ENCODE measurements at regions not wholly inside any gene's neighbourhood (a gene's known extent, or its start where the extent isn't known, plus 50 kb on each side); places are given as distances from the start of the nearest gene placed in this dataset.
"Not testable (repeated sequence)": the region's sequence is repeated elsewhere in the genome, so short reads cannot be mapped to it uniquely, and the experiment has no call there.

DNA sequence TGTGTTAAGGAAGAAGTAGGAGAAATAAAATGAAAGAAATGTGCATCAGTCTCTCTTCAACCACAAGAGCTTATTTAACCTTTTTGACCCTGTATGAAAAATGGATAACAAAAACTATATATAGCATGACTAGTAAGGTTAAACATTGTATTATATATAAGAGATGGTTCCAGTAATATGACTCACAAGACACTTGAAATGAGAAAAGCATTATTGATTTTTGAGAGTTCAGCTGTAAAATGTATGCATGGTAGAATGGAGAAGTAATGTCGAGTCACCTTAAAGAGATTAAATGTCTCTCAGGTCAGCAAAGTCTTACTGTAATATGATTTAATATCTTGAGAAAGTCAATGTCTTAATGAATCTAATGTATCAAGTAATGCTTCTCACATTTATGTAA is 860.9 kb downstream of the TAF11L14 start:
- no peak overlapping the region for H3K4me2 ChIP-seq

DNA sequence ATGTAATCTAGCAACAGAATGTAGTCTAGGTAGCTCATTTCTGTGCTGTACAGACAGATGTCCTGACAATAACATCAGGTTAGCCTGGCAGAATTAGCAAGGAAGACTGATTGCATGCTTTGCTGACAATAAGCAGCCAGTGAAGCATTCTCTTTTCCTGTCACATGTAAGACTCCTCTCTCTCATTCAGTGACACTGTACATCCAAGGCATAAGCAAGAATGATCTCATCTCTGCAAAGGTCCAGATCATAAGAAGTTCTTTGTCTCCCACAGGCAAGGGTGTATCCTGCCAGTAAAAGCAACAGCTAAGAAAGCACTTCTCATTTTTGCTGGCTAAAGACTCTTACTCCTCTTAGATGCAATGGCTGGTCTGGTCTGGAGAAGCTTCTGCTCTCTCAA is 861.8 kb downstream of the TAF11L14 start:
- Histone ChIP-seq H3K4me2 (no peak overlapping the region), H3K4me3 (no peak overlapping the region), H3K36me3 (no peaks in the 10 kb centered on the region), H3K9ac (no peak overlapping the region), H3K27ac (no peak overlapping the region), H4K20me1 (no peaks in the 10 kb centered on the region), H3K27me3 (no peaks in the 10 kb centered on the region), H3K4me1 (no peaks in the 10 kb centered on the region), H3K9me3 (no peaks in the 10 kb centered on the region)
- TF ChIP-seq Cebpa-rat (IDR thresholded peaks at IDR 0.05) = no peak

More for the DNA sequence above, 860.9 kb downstream of the TAF11L14 start:
- H3K27me3 ChIP-seq = no peaks in the 10 kb centered on the region
- no peaks in the 10 kb centered on the region for H4K20me1 ChIP-seq
- no peaks in the 10 kb centered on the region for H3K9me3 ChIP-seq
- H3K4me1 ChIP-seq = no peaks in the 10 kb centered on the region
- no peak overlapping the region for H3K4me3 ChIP-seq
- no peak for TF ChIP-seq Cebpa-rat (IDR thresholded peaks at IDR 0.05)
- H3K9ac ChIP-seq = no peak overlapping the region
- no peak overlapping the region for H3K27ac ChIP-seq
- H3K36me3 ChIP-seq = no peaks in the 10 kb centered on the region

GRCh38 chr5:18497089-18497488 is 862.8 kb downstream of the TAF11L14 start:
- Histone ChIP-seq H3K9me3 (no peaks in the 10 kb centered on the region), H3K4me3 (no peak overlapping the region), H3K9ac (no peak overlapping the region), H3K36me3 (no peaks in the 10 kb centered on the region), H3K4me2 (no peak overlapping the region), H3K27me3 (no peaks in the 10 kb centered on the region), H3K27ac (no peak overlapping the region), H3K4me1 (no peaks in the 10 kb centered on the region), H4K20me1 (no peaks in the 10 kb centered on the region)
- no peak for TF ChIP-seq Cebpa-rat (IDR thresholded peaks at IDR 0.05)

DNA sequence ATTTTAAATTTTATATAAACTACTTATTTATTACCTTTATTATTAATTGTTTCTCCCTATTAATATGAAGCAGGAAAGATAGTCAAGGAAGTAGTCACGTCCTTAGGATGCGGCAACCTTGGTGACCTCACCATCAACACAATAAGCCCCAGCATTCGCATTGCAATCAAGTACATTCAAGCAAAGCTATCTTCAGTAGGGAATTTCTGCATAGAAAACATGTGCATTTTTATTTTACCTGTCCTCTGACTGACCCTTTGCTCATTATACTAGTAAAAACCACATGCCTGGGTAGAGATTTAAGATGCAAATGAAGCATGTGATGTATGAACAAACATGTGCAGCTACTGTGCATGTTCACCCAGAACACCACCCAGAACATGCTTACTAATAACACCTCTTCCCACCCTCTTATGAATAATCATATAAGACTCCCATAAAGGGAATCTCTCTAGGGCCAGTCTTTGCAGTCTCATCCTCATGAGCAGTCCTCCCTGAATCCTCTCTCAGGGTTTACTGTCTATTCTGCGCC is 869.6 kb downstream of the TAF11L14 start:
- Histone ChIP-seq H3K27ac (no peak overlapping the region), H3K4me3 (no peak overlapping the region), H3K9ac (no peak overlapping the region), H3K36me3 (no peaks in the 10 kb centered on the region), H3K27me3 (no peaks in the 10 kb centered on the region), H3K4me1 (no peaks in the 10 kb centered on the region), H3K4me2 (no peak overlapping the region), H4K20me1 (no peaks in the 10 kb centered on the region), H3K9me3 (no peaks in the 10 kb centered on the region)
- no peak for TF ChIP-seq Cebpa-rat (IDR thresholded peaks at IDR 0.05)

DNA sequence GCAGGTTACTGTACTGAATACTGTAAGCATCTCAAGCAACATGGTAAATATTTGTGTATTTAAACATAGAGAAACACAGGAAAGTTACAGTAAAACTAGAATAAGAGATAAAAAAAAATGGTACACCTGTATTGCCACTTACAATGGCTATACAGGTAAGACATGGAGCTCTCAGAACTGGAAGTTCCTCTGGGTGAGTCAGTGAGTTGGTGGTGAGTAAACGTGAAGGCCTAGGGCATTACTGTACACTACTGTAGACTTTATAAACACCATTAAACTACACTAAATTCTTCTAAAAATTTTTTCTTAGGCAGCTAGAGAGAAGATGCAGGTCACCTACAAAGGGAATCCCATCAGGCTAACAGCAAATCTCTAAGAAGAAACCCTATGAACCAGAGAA is 872.9 kb downstream of the TAF11L14 start:
- no peak overlapping the region for H3K27ac ChIP-seq
- no peaks in the 10 kb centered on the region for H3K36me3 ChIP-seq
- H3K27me3 ChIP-seq = no peaks in the 10 kb centered on the region
- no peak overlapping the region for H3K4me3 ChIP-seq
- no peak overlapping the region for H3K9ac ChIP-seq
- no peaks in the 10 kb centered on the region for H3K4me1 ChIP-seq
- no peak overlapping the region for H3K4me2 ChIP-seq
- no peaks in the 10 kb centered on the region for H3K9me3 ChIP-seq
- H4K20me1 ChIP-seq = no peaks in the 10 kb centered on the region
- TF ChIP-seq Cebpa-rat (IDR thresholded peaks at IDR 0.05) = no peak

DNA sequence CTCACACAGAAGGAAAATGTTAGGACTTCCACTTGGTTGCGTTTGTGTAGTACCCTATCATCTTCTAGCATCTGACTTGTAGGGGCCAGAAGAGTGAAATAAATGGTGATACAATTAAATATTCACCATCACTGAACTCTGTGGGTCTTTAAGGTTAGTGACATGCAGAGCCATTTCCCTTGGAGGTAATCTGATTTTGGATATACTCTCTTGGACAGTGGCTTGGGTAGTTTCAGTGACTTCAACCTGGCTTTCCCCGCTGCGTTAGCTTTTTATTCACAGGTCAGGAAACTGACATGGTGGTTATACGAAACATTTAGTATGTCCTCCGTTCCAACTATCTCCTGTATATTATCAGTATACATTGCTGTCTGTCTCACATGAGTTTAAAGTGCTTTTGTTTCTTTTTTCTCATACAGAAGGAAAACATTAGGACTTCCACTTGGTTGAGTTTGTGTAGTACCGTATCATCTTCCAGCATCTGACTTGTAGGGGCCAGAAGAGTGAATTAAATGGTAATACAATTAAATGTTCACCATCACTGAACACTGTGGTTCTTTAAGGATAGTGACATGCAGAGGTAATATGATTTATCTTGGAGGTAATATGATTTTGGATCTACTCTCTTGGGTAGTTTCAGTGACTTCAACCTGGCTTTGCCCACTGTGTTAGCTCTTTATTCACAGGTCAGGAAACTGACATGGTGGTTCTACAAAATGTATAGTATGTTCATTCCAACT is 883.6 kb downstream of the TAF11L14 start:
- H3K9ac ChIP-seq = no peak overlapping the region
- no peak overlapping the region for H3K4me2 ChIP-seq
- no peak overlapping the region for H3K4me3 ChIP-seq
- H3K4me1 ChIP-seq = no peaks in the 10 kb centered on the region
- no peak overlapping the region for H3K27ac ChIP-seq
- TF ChIP-seq Cebpa-rat (IDR thresholded peaks at IDR 0.05) = no peak
- no peaks in the 10 kb centered on the region for H3K36me3 ChIP-seq
- H3K9me3 ChIP-seq = no peaks in the 10 kb centered on the region
- H3K27me3 ChIP-seq = no peaks in the 10 kb centered on the region
- H4K20me1 ChIP-seq = no peaks in the 10 kb centered on the region

DNA sequence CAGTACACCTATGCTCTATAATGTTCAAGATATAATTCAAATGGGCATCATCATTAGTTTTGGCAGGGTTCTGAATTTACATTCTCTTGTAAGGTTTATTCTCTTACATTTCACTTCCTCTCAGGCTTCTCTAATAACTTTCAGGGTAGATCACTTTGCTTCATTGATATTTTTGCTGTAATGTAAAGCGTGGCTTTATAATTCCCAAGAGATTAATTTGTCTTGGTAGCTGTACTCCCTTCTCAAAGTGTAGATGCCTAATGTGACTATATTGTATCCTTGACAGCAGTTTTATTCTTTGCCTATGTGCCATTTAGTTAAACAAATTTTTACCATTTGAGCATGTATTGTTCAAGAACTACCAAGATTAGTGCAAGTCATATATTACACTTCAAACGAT is 889.1 kb downstream of the TAF11L14 start:
- H3K9me3 ChIP-seq = no peaks in the 10 kb centered on the region
- H3K27me3 ChIP-seq = no peaks in the 10 kb centered on the region
- H3K4me3 ChIP-seq = no peak overlapping the region
- H4K20me1 ChIP-seq = no peaks in the 10 kb centered on the region
- H3K27ac ChIP-seq = no peak overlapping the region
- H3K4me2 ChIP-seq = no peak overlapping the region
- no peak for TF ChIP-seq Cebpa-rat (IDR thresholded peaks at IDR 0.05)
- no peaks in the 10 kb centered on the region for H3K4me1 ChIP-seq
- H3K9ac ChIP-seq = no peak overlapping the region
- no peaks in the 10 kb centered on the region for H3K36me3 ChIP-seq

DNA sequence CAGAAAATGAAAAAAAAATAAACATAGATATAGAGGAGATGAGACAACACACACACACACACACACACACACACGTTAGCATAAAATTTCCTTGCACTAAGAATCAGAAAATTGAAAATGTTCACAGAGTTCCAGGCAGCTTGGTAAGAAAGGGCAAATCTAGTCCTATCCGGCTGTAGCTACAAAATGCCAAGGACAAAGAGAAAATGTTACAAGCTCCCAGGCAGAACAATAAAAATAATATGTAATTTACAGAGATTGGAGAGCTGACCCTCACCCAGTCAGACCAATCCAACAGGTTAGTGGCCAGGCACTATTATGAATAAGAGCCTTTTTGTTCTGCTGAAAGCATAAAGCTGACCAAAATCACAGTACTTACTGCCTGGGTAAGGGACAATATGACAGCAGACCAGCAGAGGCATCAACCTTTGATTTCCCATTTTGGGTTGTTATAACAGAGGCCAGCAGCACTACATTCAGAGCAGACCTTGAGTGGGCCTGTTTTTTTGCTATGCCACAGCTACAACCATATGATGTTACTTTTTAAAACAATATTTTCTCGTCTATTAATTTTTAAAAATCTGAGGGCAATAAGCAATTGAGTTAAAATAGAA is 892.6 kb downstream of the TAF11L14 start:
- Histone ChIP-seq H4K20me1 (no peaks in the 10 kb centered on the region), H3K9me3 (no peaks in the 10 kb centered on the region), H3K27ac (no peak overlapping the region), H3K4me3 (no peak overlapping the region), H3K27me3 (no peaks in the 10 kb centered on the region), H3K36me3 (no peaks in the 10 kb centered on the region), H3K4me2 (no peak overlapping the region), H3K9ac (no peak overlapping the region), H3K4me1 (no peaks in the 10 kb centered on the region)
- no peak for TF ChIP-seq Cebpa-rat (IDR thresholded peaks at IDR 0.05)

- Histone ChIP-seq H3K27me3 (no peaks in the 10 kb centered on the region), H4K20me1 (no peaks in the 10 kb centered on the region), H3K4me2 (no peak overlapping the region), H3K27ac (no peak overlapping the region), H3K9ac (no peak overlapping the region), H3K4me3 (no peak overlapping the region), H3K36me3 (no peaks in the 10 kb centered on the region), H3K4me1 (no peaks in the 10 kb centered on the region), H3K9me3 (no peaks in the 10 kb centered on the region)
- TF ChIP-seq Cebpa-rat (IDR thresholded peaks at IDR 0.05) = no peak
Observed at GRCh38 chr5:18533137-18533536, 898.9 kb downstream of the TAF11L14 start.

GRCh38 chr5:18534119-18534518 is 899.9 kb downstream of the TAF11L14 start:
- Histone ChIP-seq H3K9ac (no peak overlapping the region), H3K36me3 (no peaks in the 10 kb centered on the region), H3K27ac (no peak overlapping the region), H3K4me1 (no peaks in the 10 kb centered on the region), H3K4me2 (no peak overlapping the region), H3K9me3 (no peaks in the 10 kb centered on the region), H3K27me3 (no peaks in the 10 kb centered on the region), H3K4me3 (no peak overlapping the region), H4K20me1 (no peaks in the 10 kb centered on the region)
- TF ChIP-seq Cebpa-rat (IDR thresholded peaks at IDR 0.05) = no peak

DNA sequence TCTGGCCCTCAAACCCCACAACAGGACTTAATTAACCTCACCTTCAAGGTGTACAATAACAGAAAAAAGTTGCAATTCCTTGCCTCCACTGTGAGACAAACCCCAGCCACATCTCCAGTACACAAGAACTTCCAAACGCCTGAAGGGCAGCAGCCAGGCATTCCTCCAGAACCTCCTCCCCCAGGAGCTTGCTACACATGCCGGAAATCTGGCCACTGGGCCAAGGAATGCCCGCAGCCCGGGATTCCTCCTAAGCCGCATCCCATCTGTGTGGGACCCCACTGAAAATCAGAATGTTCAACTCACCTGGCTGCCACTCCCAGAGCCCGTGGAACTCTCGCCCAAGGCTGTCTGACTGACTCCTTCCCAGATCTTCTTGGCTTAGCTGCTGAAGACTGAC is 901.5 kb downstream of the TAF11L14 start:
- H4K20me1 ChIP-seq, H3K4me1 ChIP-seq, H3K9ac ChIP-seq, H3K4me2 ChIP-seq, H3K4me3 ChIP-seq, H3K9me3 ChIP-seq, H3K27me3 ChIP-seq, H3K27ac ChIP-seq, H3K36me3 ChIP-seq: not testable (repeated sequence)

Data from BLaER1 (cell line).